Panc1 (cell line): ENCODE measurements at regions not wholly inside any gene's neighbourhood (a gene's known extent, or its start where the extent isn't known, plus 50 kb on each side); places are given as distances from the start of the nearest gene placed in this dataset.

Experiments
- ATAC-seq: fragments of 200-7000 bp; cut with Tn5 transposase; 2 replicates; pipeline ENCODE4 v1.9.1; 2020; ENCODE audit warnings: mild to moderate bottlenecking, moderate library complexity
- BruUV-seq: library from RNA; stranded (reverse); fragments of 400-500 nt; replicated peaks from 2 replicates; lab custom pipeline; 2021; lab: Mats Ljungman, UMichigan
- CTCF ChIA-PET: fragments of 300-600 bp; sonication (Branson Sonifier 250); formaldehyde crosslinking; loops from one replicate; lab custom pipeline; 2022; ENCODE audit warnings: antibody characterized with exemption; lab: Charles Lee
- POLR2A ChIA-PET: fragments of 300-600 bp; sonication (Branson Sonifier 250); formaldehyde crosslinking; loops from one replicate; lab custom pipeline; 2022; ENCODE audit warnings: antibody characterized with exemption; lab: Charles Lee
- DNase-seq: peaks from one replicate; pipeline ENCODE4 v3.0.0-alpha.2; 2010; ENCODE audit warnings: low read depth, low spot score
- H3K27ac ChIP-seq: 2 replicates; pipeline ENCODE4 v1.5.1; 2011; ENCODE audit warnings: mild to moderate bottlenecking, low read length, inconsistent platforms
- H3K27me3 ChIP-seq: fragments of 200-500 bp; sonication (Bioruptor generic); 2 replicates; pipeline ENCODE4 v1.6.0; 2014; ENCODE audit warnings: low read length, inconsistent platforms; ENCODE audit not compliant: control insufficient read depth, insufficient read depth
- H3K36me3 ChIP-seq: fragments of 200-500 bp; sonication (Bioruptor generic); 2 replicates; pipeline ENCODE4 v1.5.1; 2014; ENCODE audit warnings: inconsistent platforms, mild to moderate bottlenecking, low read length, moderate library complexity; ENCODE audit not compliant: control insufficient read depth, insufficient read depth
- H3K4me1 ChIP-seq: 2 replicates; pipeline ENCODE4 v1.5.1; 2011; ENCODE audit warnings: inconsistent platforms, mild to moderate bottlenecking, low read length, moderate library complexity; ENCODE audit not compliant: control insufficient read depth, insufficient read depth
- H3K4me3 ChIP-seq, 2 experiments: 2 replicates each; pipeline ENCODE4 v1.5.1; 2011 to 2012; ENCODE audit warnings: low read depth in 2 of 2, low read length in 2 of 2, mild to moderate bottlenecking in 2 of 2, inconsistent platforms in 1 of 2, moderate library complexity in 1 of 2
- H3K9me3 ChIP-seq: fragments of 200-500 bp; sonication (Bioruptor generic); 2 replicates; pipeline ENCODE4 v1.5.1; 2014; ENCODE audit warnings: low read depth, mild to moderate bottlenecking, inconsistent platforms, low read length, moderate library complexity; ENCODE audit not compliant: control insufficient read depth, insufficient read depth
- CTCF ChIP-seq: fragments of 450-650 bp; IDR thresholded peaks from 2 replicates; pipeline ENCODE4 v1.5.1; 2017; ENCODE audit warnings: mild to moderate bottlenecking
- POLR2AphosphoS5 ChIP-seq: IDR thresholded peaks from 2 replicates; pipeline ENCODE4 v1.6.1; 2012; ENCODE audit warnings: mild to moderate bottlenecking, low read depth, low read length, moderate library complexity
- REST ChIP-seq, 2 experiments: IDR thresholded peaks; 2 replicates each; pipeline ENCODE4 v1.6.1; 2011 to 2012; ENCODE audit warnings: low read depth in 2 of 2, control low read depth in 1 of 2, low read length in 1 of 2, mild to moderate bottlenecking in 1 of 2, moderate library complexity in 1 of 2; ENCODE audit not compliant: insufficient read depth in 1 of 2
- SIN3A ChIP-seq: IDR thresholded peaks from 2 replicates; pipeline ENCODE4 v1.6.1; 2012; ENCODE audit warnings: low read depth, mild to moderate bottlenecking, low read length, moderate library complexity, borderline replicate concordance; ENCODE audit not compliant: insufficient read depth
- TCF7L2 ChIP-seq: IDR thresholded peaks from 2 replicates; pipeline ENCODE4 v1.6.1; 2011; ENCODE audit warnings: mild to moderate bottlenecking, low read depth, low read length, inconsistent platforms
- in situ Hi-C: cut with HindIII; loops from 2 replicates; pipeline ENCODE4 v1.10.0; 2016; ENCODE audit warnings: low sequenced_read_pairs, low pct_unique_long_range_greater_than_20kb
- intact Hi-C: fragments of 100-400 bp; cut with micrococcal nuclease; formaldehyde crosslinking; loops from one replicate; pipeline ENCODE4 v1.10.0; 2022; ENCODE audit not compliant: unreplicated experiment

GRCh38 chr2:122531290-122532071, 776.0 kb downstream of the TSN start:
- DNase-seq (no peak), ATAC-seq (no peak)
- ChIA-PET POLR2A (no interaction called here), CTCF (no interaction called here)
- Histone ChIP-seq H3K36me3 (no peaks in the 10 kb centered on the region), H3K4me1 (no peaks in the 10 kb centered on the region), H3K9me3 (no peaks in the 10 kb centered on the region), H3K4me3 (no peak overlapping the region), H3K27ac (no peak overlapping the region), H3K27me3 (no peaks in the 10 kb centered on the region)
- intact Hi-C loops (no loop called here), in situ Hi-C loops (no loop called here)
- no TSS peak for BruUV-seq
- TF ChIP-seq CTCF (no peak), SIN3A (no peak), POLR2AphosphoS5 (no peak), TCF7L2 (no peak), REST (IDR thresholded peaks at IDR 0.05; ENCODE audit: insufficient read depth in 1 of 2, low read depth in 2 of 2, low read length in 1 of 2) (no peak)

- no TSS peak for BruUV-seq
Measured at GRCh38 chr2:122532072-122532344, 776.6 kb downstream of the TSN start.

More at GRCh38 chr2:122532072-122532344, 776.6 kb downstream of the TSN start:
- CTCF ChIA-PET, result no interaction called here
- no peaks in the 10 kb centered on the region for H3K4me1 ChIP-seq
- H3K27me3 ChIP-seq, result no peaks in the 10 kb centered on the region
- POLR2A ChIA-PET, result no interaction called here
- ATAC-seq, result no peak
- no peaks in the 10 kb centered on the region for H3K36me3 ChIP-seq
- H3K9me3 ChIP-seq, result no peaks in the 10 kb centered on the region
- intact Hi-C loops, result no loop called here
- H3K27ac ChIP-seq, result no peak overlapping the region
- TF ChIP-seq POLR2AphosphoS5 (no peak), TCF7L2 (no peak), SIN3A (no peak), REST (IDR thresholded peaks at IDR 0.05; ENCODE audit: insufficient read depth in 1 of 2, low read depth in 2 of 2, low read length in 1 of 2) (no peak), CTCF (no peak)
- in situ Hi-C loops, result no loop called here
- no peak overlapping the region for H3K4me3 ChIP-seq
- DNase-seq, result no peak
